Ishikawa (cell line): ENCODE measurements at regions not wholly inside any gene's neighbourhood (a gene's known extent, or its start where the extent isn't known, plus 50 kb on each side); places are given as distances from the start of the nearest gene placed in this dataset.

Source experiments
- CEBPB ChIP-seq: IDR thresholded peaks from 2 replicates; pipeline ENCODE4 v1.6.1; 2012
- EGR1 ChIP-seq: IDR thresholded peaks from 2 replicates; pipeline ENCODE4 v1.6.1; 2012
- EP300 ChIP-seq: IDR thresholded peaks from 2 replicates; pipeline ENCODE4 v1.6.1; 2012; ENCODE audit warnings: borderline replicate concordance
- FOXM1 ChIP-seq: IDR thresholded peaks from 2 replicates; pipeline ENCODE4 v1.6.1; 2012; ENCODE audit warnings: low read depth, borderline replicate concordance
- MAX ChIP-seq: IDR thresholded peaks from 2 replicates; pipeline ENCODE4 v1.6.1; 2012
- NFIC ChIP-seq: IDR thresholded peaks from 2 replicates; pipeline ENCODE4 v1.6.1; 2012
- RAD21 ChIP-seq: IDR thresholded peaks from 2 replicates; pipeline ENCODE4 v1.6.1; 2012; ENCODE audit warnings: low read depth
- REST ChIP-seq: IDR thresholded peaks from 2 replicates; pipeline ENCODE4 v1.6.1; 2012; ENCODE audit warnings: low read depth, mild to moderate bottlenecking
- TAF1 ChIP-seq: IDR thresholded peaks from 2 replicates; pipeline ENCODE4 v1.6.1; 2012; ENCODE audit warnings: low read depth, mild to moderate bottlenecking
- TCF12 ChIP-seq: IDR thresholded peaks from 2 replicates; pipeline ENCODE4 v1.6.1; 2012; ENCODE audit warnings: low read depth
- TEAD4 ChIP-seq: IDR thresholded peaks from 2 replicates; pipeline ENCODE4 v1.6.1; 2012
- YY1 ChIP-seq: IDR thresholded peaks from 2 replicates; pipeline ENCODE4 v1.6.1; 2012; ENCODE audit warnings: low read depth
- ZBTB7A ChIP-seq: IDR thresholded peaks from 2 replicates; pipeline ENCODE4 v1.6.1; 2012; ENCODE audit warnings: low read depth

- TF ChIP-seq TEAD4 (no peak), RAD21 (peak; percentile 43), TAF1 (no peak), CEBPB (no peak), YY1 (no peak), FOXM1 (no peak), EGR1 (no peak), ZBTB7A (no peak), REST (no peak), EP300 (no peak), MAX (no peak), NFIC (no peak), TCF12 (no peak)
Observed at GRCh38 chr4:175253184-175253902, 335.2 kb downstream of the ADAM29 start.
